Erythroblast (primary cell): ENCODE measurements at regions not wholly inside any gene's neighbourhood (a gene's known extent, or its start where the extent isn't known, plus 50 kb on each side); places are given as distances from the start of the nearest gene placed in this dataset.

Experiments
- GATA1 ChIP-seq: IDR thresholded peaks from 2 replicates; pipeline ENCODE4 v1.6.1; 2011; ENCODE audit warnings: low read depth, mild to moderate bottlenecking, control low read depth, low read length, moderate library complexity
- POLR2A ChIP-seq: IDR thresholded peaks from 2 replicates; pipeline ENCODE4 v1.6.1; 2011; ENCODE audit warnings: mild to moderate bottlenecking, low read length

DNA sequence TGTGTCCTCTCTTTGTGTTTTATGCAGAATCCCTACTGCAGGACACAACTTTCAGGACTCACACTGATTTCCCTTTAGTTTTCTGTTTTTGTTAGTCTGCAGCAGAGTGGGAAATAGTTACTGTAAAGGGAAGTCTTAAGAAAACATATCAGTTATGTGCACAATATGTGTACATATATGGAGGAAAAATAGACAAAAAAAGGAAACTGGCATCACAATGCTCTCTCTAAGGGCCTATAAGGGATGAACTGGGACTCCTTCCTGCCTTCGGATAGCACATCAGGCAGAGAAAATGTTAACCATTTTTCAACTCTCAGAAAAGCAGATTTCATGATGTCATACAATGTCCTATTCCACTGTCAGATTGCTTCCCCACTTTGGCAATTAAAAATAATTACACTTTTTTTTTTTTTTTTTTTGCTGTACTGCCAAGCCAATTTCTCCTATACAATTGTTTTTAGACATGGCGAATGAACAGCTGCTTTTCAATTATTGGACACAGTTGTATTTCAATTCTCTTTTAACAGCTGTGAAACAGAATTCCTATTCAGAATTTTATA, 112.5 kb upstream of the KCNJ16 start:
- TF ChIP-seq POLR2A (no peak), GATA1 (no peak)
